SKM-1 (cell line): ENCODE measurements at regions not wholly inside any gene's neighbourhood (a gene's known extent, or its start where the extent isn't known, plus 50 kb on each side); places are given as distances from the start of the nearest gene placed in this dataset.
"Not testable (repeated sequence)": the region's sequence is repeated elsewhere in the genome, so short reads cannot be mapped to it uniquely, and the experiment has no call there.

ENCODE experiments used
- DNase-seq: peaks from one replicate; lab custom pipeline; 2025; ENCODE audit not compliant: unreplicated experiment; lab: John Stamatoyannopoulos, UW

DNA sequence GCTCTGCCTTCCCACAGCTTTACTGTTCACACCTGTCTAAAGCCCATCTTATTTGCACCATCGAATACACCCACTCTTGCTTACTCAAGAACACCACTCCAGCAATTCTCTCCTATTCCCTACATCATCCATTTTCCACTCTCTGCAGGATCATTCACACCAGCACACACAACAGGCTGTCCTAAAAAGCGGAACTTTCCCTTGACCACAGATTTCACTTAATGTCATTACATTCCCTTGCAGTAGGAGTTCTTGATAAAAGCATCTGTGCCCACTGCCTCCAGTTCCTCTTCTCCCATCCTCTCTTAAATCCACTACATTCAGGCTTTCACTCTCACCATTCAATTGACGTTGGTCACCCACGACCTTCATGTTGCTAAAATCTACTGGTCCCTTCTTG, 103.0 kb upstream of the PABPC3 start:
- not testable (repeated sequence) for DNase-seq

GRCh38 chr13:24995225-24995804, 100.6 kb upstream of the PABPC3 start:
- peak; percentile 50 for DNase-seq

DNA sequence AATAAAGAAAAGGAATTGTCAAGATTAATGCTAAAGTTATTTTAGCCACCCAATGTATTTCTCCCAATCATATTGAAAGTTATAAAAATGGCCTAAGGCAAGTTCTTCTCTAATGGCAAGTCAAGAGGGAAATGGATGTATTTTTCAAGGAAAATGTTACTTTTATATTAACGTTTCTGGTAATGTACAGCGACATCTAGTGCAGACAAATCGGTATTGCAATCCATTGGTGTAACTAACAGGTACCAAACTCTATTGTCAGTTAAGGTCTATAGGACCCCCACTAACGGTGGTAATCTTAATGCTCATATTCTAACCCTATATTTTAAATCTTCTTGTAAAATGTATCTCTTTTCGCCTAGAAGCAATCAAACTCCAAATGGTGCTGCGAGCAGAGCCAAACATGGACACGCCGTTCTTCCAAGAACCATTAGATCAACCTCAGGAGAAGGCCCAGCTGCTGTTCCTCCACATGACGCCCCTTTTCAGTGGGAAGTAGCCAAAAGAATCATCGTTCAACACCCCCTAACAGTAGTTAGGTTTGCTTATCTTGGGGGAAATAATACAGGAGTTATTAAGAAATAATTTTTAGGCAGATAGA, 98.5 kb upstream of the PABPC3 start:
- peak; percentile 27 for DNase-seq

GRCh38 chr13:24998433-24998832, 97.5 kb upstream of the PABPC3 start:
- DNase-seq = no peak

DNA sequence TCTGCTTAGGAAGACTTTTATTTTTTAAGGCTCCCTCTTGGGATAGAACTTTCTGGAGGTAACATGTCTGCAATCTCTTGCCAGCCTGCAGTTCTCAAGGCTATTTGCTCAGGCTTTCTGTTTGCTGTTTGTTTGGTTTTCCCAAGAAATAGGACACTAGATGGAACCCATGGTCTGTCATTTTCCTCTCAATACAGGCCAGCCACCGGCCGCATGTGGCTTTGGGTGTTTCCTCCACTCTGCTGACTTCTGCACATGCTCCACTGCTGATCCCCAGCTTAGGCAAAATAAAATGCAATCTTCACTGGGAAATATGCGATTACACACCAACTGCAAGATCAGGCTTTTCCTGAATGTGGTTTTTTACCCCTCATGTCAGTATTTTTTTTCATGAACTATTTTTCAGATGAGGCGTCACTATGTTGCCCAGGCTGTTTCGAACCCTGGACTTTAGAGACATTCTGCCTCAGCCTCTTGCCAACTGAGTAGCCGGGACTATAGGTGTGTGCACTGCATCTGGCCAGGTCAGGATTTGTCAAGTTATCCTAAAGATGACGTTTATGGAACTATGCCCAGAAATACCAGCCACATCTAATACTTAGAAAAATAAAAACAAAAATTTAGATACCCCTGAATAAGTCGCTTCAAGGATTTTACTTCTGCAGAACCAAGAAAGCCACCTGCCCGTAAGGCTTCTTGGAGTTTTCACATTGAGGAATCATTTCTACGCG, 94.3 kb upstream of the PABPC3 start:
- DNase-seq = no peak

DNA sequence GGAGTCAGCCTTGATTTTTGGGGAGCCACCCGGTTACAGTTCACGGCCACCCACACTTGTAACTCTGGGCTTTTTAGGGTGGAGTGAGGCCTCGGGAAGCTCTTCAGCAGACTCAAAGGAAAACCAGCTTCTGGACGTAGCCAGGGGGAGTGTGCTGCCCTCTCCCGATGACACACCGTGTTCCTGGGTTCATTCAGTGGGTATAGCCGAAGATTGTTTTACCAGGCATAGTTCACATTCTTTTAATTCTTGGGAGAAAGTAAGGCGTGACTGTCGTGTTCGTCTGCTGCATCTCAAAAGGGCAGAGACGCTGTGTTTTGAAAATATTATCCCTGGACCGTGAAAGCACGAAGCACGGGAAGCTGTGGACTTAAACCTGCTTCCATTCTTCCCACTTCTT, 93.6 kb upstream of the PABPC3 start:
- DNase-seq = not testable (repeated sequence)

DNA sequence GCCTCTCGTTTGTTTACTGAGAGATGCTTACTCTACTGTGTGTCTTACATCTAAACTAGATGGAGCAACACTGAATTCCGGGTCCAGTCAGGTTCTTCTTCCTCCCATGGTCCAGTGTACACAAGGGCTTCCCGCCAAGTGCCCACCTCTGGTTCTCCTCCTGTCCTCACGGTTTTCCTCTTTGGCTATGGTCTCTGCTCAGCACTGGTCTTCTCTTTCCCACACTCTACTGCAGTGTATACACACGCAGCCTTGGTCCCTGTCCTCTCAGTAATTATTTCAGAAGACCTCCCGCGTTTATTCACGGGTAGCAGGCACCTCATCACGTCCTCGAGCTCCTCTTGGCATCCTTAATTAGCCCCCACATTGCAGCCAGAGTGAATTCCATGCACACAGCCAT, 91.4 kb upstream of the PABPC3 start:
- DNase-seq = not testable (repeated sequence)

DNA sequence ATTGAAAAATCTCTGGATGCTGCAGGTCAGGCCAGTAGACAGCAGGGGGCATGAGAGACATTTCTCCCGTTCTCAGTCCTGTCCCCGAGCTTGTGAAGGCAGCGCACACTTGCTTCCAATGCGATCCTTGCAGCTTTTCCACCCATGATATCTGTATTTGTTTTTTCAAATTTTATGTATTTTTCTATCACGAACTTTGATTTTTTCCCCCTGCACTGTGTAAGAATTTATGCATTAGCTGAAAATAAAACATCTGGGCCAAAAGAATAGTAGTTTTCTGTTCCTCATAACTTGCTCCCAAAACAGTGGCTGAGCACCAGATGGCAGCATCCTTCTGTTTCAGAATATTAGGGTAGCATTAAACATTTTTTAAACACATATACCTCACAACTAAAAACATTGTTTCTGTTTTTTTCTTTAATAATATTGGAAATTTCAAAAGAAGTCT, 90.9 kb upstream of the PABPC3 start:
- peak; percentile 14 for DNase-seq

- not testable (repeated sequence) for DNase-seq
Observed at GRCh38 chr13:25007389-25007788, 88.5 kb upstream of the PABPC3 start.

- DNase-seq = not testable (repeated sequence)
Observed at GRCh38 chr13:25014398-25014973, 81.5 kb upstream of the PABPC3 start.

DNA sequence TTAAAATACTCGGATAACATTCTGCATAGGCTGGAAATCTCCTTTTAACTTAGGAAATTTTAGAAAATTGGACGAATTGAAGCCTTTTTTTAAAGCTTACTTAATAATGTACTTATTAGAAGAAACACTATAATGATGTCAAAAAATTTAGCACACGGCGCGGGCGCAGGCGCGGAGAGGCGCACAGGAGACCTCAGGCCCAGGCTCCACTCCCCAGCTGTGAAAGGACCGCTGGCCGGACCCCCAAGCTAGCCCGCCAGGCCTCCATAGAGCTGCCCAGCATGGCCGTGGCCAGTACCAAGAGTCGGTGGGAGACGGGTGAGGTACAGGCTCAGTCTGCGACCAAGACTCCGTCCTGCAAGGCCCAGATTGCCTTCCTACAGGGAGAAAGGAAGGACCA, 78.8 kb upstream of the PABPC3 start:
- not testable (repeated sequence) for DNase-seq

GRCh38 chr13:25017808-25018728, 77.9 kb upstream of the PABPC3 start:
- DNase-seq = not testable (repeated sequence)

GRCh38 chr13:25018729-25019115, 77.2 kb upstream of the PABPC3 start:
- no peak for DNase-seq

DNA sequence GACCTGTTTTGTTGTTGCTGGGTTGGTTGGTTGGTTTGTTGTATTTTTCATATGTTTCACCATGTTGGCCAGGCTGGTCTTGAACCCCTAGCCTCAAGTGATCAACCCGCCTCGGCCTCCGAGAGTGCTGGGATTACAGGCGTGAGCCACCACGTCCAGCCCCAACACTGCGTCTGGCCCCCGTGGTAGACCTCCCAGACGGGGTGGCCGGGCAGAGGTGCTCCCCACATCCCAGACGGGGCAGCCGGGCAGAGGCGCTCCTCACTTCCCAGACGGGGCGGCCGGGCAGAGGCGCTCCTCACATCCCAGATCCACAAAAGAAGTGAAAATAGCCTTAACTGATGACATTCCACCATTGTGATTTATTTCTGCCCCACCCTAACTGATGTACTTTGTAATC, 76.2 kb upstream of the PABPC3 start:
- not testable (repeated sequence) for DNase-seq

DNA sequence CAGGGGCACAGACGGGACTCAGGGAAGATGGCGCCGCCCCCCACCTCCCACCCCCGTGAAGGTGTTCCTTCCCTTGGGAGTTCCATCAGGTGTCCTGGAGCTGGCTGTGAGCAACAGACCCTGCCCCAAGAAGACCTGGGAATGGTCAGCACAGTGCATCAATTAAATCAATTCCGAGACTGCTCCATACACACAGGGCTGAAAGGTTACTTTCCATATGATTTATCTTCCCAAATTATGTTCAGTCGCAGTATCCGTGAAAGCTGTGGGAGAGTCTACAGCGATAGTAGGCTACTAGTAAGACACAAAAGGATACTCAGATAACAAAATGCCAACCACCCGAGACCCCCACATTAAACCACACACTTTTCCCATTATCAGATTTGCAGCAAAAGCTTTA, 71.8 kb upstream of the PABPC3 start:
- DNase-seq = no peak

DNA sequence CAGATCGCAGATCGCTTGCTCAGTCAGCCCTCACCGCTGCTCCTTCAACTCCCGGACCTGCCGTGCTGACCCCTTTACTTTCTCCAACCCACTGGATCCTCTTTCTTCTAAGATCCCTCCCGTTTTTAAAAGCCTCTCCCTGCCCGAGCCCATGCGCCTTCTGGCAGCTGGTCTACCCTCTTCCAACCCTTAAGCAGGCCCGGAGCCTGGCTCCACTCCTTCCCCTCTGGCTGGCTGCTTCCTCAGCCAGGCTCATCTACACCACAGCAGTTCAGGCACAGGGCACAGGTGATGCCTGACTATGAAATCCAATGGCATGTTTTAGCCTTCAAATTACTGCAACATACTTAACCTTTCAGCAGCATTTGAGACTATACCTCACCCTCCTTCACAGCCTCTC, 63.8 kb upstream of the PABPC3 start:
- no peak for DNase-seq

- DNase-seq = no peak
Observed at GRCh38 chr13:25034173-25034572, 61.8 kb upstream of the PABPC3 start.

- peak; percentile 24 for DNase-seq
Observed at GRCh38 chr13:25037057-25037813, 58.7 kb upstream of the PABPC3 start.

GRCh38 chr13:25042151-25042865, 53.6 kb upstream of the PABPC3 start:
- no peak for DNase-seq

DNA sequence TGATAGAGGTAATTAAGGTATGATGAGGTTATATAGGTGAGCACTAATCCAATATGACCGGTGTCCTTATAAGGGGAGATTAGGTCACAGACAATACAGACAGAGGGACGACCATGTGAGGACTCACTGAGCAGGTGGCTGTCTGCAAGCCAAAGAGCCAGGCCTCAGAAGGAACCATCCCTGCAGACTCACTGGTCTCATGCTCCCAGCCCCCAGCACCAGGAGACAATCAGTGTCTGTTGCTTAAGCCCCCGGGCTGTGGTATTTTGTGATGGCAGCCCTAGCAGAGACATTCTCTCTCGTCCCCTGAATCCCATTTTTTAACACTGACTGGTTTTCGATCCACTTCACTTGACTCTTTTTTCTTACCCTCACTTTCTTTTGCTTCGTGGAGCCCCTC, 51.9 kb upstream of the PABPC3 start:
- DNase-seq = no peak
